HG03460 (cell line): ENCODE measurements at regions not wholly inside any gene's neighbourhood (a gene's known extent, or its start where the extent isn't known, plus 50 kb on each side); places are given as distances from the start of the nearest gene placed in this dataset.

Experiments used
- ATAC-seq: cut with Tn5 transposase; IDR thresholded peaks from one replicate; pipeline ENCODE4 v1.9.1; 2021; ENCODE audit not compliant: unreplicated experiment

- ATAC-seq = no peak
Measured at GRCh38 chr4:136194962-136195361, 1337.3 kb downstream of the PCDH18 start.

- ATAC-seq = no peak
Measured at GRCh38 chr4:136186650-136187049, 1345.6 kb downstream of the PCDH18 start.

GRCh38 chr4:136183513-136183912 is 1348.8 kb downstream of the PCDH18 start:
- ATAC-seq = no peak

- no peak for ATAC-seq
Measured at GRCh38 chr4:136156947-136157346, 1375.3 kb downstream of the PCDH18 start.

GRCh38 chr4:136150046-136150445 is 1382.2 kb downstream of the PCDH18 start:
- no peak for ATAC-seq

GRCh38 chr4:136136601-136137000 is 1395.7 kb downstream of the PCDH18 start:
- ATAC-seq = no peak

- no peak for ATAC-seq
Measured at GRCh38 chr4:136124251-136124745, 1408.0 kb downstream of the PCDH18 start.

- ATAC-seq = no peak
Measured at GRCh38 chr4:136121426-136121825, 1410.9 kb downstream of the PCDH18 start.

GRCh38 chr4:136113921-136114320 is 1418.4 kb downstream of the PCDH18 start:
- no peak for ATAC-seq

GRCh38 chr4:136112116-136112515 is 1420.2 kb downstream of the PCDH18 start:
- no peak for ATAC-seq

GRCh38 chr4:136106753-136107152 is 1425.5 kb downstream of the PCDH18 start:
- no peak for ATAC-seq

GRCh38 chr4:136103616-136104015 is 1428.7 kb downstream of the PCDH18 start:
- ATAC-seq = no peak

- no peak for ATAC-seq
Measured at GRCh38 chr4:136097676-136098075, 1434.6 kb downstream of the PCDH18 start.

- no peak for ATAC-seq
Measured at GRCh38 chr4:136088211-136088867, 1444.0 kb downstream of the PCDH18 start.

GRCh38 chr4:136078976-136079375 is 1453.3 kb downstream of the PCDH18 start:
- no peak for ATAC-seq

- ATAC-seq = no peak
Measured at GRCh38 chr4:136056748-136057147, 1475.5 kb downstream of the PCDH18 start.

GRCh38 chr4:136055360-136055759 is 1476.9 kb downstream of the PCDH18 start:
- ATAC-seq = no peak

GRCh38 chr4:136036744-136037143 is 1495.5 kb downstream of the PCDH18 start:
- no peak for ATAC-seq

GRCh38 chr4:136032391-136032790 is 1499.9 kb downstream of the PCDH18 start:
- ATAC-seq = no peak

GRCh38 chr4:136025540-136025939 is 1506.8 kb downstream of the PCDH18 start:
- no peak for ATAC-seq

- no peak for ATAC-seq
Measured at GRCh38 chr4:136017556-136017955, 1514.7 kb downstream of the PCDH18 start.

GRCh38 chr4:136012220-136012619 is 1520.1 kb downstream of the PCDH18 start:
- ATAC-seq = no peak

- no peak for ATAC-seq
Measured at GRCh38 chr4:136009258-136009832, 1522.9 kb downstream of the PCDH18 start.
